ENCODE measurements at regions not wholly inside any gene's neighbourhood (a gene's known extent, or its start where the extent isn't known, plus 50 kb on each side); places are given as distances from the start of the nearest gene placed in this dataset.

DNA sequence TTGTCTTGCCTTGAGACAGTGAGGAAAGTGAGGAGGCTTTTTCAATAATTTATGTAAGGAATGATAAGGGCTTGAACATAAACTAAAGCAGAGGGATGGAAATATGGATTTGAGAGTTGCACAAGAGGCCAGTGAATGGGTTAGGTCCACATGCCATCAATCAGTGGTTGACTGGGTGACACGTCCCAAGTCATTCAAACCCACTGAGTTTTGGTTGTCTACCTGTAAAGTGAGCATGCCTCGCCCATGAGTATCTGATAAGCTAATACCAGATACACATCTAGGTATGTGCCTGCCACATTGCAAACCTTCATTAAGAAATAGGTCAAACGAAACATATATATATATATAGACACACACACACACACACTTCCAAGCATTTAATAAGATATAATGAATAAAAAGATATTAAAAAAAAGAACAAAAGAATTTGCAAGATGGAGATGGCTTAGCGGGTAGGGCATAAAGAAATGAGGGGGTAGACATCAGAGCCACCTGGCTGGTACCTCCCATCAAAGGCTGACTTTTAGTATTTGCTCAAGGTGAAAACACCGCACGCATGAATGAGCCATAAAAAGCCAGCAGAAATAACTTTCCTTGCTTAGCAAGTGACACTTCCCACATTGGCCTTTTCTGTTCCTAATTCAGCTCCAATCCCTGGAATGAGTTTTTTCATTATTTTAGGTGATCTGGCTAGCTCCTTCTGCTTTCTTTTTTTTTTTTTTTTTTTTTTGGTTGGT lies 109.1 kb upstream of the GGTLC1 start:
- DNase-seq, result no peak

DNA sequence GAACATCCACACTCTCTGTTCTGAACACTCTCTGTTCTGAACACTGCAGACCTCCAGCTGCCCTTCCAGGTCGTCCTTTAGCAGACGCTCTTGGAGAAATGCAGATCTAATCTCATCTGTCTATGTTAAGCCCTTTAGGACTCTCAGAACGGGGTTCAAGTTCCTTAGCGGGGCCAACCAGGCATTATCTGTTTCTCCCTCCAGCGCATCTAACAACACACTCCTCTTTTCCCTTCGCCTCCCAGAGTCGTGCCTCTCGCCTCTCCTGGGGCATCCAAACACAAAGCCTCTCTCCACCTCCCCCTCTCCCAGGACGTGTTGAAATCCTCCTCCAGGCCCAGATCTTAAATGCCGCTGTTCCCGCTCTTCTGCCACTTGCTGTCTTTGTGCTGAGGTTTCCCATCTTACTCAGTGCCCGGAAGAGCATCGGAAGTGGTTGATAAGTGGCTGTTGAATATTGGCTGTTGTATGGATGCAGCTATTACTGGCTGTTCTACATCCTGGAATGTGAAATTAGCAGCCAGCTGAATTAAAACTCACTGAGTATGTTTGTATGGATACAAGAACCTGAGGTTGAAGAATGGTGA lies 108.4 kb upstream of the GGTLC1 start:
- DNase-seq, result no peak

DNA sequence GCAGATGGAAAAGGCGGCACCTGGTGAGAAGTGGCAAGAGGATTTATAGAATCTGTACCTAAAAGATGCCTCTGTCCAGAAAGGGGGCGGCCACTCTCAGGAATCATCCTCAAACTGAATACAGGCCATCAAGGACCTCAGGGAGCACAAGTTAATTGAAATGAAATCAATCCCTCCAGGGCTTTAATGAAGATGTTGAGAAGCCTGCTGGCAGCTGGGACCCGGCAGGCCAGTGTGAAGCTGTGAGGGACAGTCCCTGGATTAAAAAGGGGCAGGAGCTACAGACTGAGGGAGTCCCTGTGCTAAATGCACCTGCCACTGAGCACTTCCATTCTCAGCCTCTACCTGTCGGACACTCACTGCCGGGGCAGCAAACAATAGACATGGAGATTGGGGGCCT lies 107.7 kb upstream of the GGTLC1 start:
- no peak for DNase-seq

DNA sequence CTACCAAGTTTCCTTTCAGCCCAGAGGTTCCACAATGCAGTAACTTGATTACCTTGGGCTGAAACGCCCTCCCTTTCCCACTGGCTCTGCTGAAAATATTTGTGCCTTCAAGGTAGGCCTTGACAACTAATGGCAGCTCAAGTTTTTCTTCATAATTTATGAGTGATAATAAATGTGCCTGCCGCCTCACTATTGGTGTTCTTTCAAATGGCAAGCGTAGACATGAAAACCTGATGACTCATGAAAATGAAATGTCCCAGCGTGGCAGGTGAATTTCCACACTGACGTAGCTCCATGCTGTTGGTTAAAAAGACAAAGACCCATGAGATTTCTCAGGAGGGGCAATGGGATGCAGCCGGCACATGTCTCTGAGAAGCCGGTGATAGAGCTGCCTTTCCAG lies 107.2 kb upstream of the GGTLC1 start:
- peak; percentile 10 for DNase-seq

DNA sequence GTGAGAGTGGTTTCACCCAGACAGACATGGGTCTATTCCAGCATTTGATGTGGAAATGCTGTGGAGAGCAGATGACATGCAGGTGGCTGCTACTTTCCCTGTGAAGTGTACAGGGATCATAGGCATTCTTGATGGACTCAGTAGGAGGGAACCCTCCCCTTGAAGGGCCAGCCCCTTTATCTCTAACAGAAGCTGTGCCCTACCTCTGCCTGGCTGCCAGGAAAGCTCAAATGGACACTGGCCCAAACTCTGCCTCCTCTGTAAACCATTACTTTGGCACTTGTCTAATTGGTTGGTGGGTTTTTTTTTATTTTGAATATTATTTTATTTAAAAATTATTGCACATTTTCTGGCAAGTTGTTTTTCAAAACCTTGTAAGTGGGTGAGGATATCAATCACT lies 106.7 kb upstream of the GGTLC1 start:
- no peak for DNase-seq

DNA sequence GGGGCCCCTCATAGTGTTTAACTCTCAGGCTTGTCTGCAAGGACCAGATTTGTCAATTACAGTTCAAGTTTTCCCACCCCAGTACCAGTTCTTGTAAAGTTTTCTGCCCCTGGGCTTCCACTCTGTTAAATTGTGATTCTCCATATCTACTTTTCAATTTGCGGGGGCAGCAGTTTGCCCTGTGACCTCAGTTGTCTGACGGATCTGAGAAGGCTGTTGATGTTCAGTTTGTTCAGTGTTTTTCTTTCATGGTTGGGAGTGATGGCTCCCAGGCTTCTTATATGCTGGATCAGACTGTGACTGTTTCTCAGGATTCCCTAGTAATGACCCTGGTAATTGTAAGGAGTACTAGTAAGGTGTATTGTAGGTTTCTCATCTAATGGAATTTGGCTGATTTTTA lies 101.0 kb upstream of the GGTLC1 start:
- DNase-seq, result no peak

DNA sequence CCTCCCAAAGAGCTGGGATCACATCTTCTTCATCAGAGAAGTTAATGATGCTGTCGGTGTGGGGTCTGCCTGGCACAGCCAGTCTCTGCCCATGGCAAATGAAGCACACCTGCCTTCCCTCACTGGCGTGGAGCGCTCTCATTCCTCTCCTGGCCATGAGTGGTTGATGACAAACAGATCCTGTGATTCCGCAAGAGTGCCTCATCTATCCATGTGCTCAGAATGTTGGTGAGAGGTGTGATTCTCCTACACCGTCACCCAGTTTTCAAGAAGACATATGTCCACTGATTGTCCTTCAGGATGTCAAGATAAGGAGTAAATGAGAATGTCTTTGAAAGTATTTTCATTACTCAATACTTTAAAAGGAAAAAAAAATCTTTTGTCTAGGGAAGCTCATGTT lies 97.5 kb upstream of the GGTLC1 start:
- no peak for DNase-seq

DNA sequence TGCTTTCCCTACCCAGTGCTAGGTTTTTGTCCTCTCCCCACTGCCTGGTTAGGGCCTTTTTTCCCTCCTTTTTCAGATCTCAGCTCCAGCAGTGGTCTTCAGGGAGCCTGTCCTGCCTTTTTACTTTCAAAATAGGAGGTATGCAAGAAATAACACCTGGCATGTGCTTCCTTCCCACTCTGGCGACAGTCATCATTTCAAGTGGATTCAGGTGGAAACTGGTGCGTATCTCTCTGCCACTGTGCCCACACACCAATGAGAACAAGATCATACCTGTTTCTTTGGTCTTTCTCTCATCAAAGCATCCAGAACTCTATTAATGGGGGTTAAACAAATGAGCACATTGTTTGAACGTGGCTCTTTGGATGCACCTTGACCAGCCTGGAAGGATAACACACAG lies 95.7 kb upstream of the GGTLC1 start:
- no peak for DNase-seq

DNA sequence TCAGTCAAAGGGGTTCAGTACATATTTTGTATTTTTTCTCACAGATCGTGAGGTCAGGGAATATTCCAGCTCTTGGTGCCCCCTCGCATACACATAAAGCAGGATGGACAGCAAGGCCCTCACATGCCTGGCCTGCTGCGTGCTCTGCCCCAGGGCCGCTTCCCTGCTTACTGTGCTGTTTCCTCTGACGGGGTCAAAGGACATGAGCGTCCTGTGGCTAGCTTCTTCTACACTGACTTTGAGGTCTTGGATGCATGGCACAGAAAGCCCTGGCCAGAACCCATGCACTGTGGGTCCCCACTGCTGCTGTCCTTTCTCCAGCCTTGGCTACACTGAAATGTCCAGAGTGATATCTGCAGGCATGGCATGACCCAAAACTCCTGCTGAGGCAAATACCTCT lies 92.5 kb upstream of the GGTLC1 start:
- DNase-seq, result no peak

DNA sequence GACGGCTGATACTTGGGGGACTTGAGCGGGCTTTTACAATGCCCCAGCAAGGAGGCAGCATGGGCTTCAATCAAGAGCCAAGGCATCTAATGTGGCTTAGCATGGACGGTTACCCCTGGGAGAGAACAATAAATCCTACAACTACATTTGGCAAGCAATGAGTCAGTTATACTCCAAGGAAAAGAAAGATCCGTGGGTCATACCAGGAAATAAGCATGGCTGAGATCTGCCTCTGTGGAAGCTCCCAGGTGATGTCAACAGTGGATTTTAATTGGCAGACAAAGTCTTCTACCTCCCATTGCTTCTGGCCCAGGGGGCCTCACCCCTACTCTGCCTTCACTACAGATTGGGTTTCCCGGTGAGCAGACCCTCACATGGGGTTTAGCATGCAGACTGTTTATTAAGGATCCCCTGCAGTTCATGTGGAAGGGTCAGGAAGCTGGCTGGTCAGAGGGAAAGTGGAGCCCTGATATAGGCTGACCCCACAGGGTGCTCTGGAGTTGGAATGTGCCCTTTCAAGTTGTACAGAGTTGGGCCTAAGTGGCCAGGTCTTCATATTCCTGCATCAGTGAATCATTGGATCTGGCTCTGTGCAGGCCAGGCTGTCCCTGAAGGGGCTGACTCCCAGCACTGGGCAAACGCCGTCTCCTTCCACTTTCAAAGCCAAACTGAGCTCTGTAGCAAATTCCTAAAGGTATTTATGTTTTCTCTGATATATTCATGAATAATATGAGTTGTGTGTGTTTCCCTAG lies 91.3 kb upstream of the GGTLC1 start:
- no peak for DNase-seq

DNA sequence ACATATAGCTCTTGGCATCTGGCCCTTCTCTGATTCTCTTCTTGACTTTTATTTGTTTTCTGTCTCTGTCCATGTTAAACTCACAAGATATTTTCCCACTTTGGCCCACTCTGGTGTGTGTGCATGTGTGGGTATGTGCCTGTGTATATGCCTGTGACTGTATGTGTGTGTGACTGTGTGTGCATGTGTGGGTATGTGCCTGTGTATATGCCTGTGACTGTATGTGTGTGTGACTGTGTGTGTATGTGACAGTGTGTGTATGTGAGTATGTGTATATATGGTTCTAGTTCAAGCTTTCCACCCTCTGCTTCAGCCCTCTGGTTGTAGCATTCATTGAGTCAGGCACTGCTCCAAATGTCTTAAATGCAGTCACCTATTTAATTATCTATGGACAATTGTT lies 88.6 kb upstream of the GGTLC1 start:
- no peak for DNase-seq

DNA sequence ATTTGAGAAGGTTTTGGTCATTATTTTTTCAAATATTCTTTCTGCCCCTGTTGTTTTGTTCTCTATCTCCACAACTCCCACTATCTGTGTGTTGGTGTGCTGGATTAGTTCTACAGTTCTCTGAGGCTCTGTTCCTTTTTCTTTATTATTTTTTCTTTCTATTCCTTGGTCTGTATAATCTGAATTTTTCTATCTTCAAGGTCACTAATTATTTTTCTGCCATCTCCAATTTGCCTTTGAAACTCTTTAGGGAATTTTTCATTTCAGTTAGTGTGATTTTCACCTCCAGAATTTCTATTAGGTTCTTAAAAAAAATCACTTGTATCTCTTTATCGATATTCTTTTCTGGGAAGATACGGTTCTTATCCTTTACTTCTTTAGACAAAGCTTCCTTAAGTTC lies 82.1 kb upstream of the GGTLC1 start:
- DNase-seq, result no peak

DNA sequence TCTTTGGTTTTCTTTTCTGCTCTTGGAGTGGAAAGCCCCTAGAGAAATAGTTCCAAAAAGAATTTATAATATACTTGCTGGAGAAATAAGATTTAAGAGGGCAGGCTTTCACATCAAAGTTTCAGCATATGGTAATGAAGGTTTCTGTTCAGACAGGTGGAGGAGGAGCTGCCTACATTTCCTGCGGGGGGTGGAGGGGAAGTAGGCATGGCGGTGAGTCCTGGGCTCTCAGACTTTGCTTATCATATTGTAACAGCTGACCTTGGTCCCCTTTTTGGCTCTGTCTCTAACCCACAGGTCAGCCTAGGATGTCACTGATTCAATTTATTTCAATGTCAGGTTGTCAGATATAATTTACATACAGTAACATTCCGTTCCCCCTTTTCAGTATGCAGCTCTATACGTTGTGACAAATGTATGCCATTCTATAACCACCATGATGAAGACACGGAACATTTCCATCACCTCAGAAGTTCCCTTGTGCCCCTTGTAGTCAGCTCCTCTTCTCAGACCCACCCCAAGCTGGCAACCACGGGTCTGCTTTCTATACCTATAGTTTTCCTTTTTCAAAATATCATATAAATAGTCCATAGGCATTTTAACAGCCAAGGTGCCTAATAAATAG lies 77.6 kb upstream of the GGTLC1 start:
- no peak for DNase-seq

DNA sequence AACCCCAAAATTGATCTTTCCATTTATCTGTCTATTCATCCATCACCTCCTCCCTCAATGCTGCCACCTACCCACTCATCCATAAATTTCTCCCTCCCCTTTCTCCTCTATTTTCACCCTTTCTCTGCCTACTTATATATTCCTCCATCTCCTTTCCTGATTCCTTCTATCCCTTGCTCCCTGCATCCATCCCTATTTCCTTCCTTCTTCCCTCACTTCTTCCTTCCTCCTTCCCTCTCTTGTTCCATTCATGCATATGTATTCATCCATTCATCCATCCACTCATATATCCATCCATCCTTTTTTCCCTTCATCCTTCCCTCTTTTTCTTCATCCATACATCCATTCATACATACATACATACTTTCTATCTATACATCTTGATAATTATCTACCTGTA lies 76.3 kb upstream of the GGTLC1 start:
- DNase-seq, result no peak

DNA sequence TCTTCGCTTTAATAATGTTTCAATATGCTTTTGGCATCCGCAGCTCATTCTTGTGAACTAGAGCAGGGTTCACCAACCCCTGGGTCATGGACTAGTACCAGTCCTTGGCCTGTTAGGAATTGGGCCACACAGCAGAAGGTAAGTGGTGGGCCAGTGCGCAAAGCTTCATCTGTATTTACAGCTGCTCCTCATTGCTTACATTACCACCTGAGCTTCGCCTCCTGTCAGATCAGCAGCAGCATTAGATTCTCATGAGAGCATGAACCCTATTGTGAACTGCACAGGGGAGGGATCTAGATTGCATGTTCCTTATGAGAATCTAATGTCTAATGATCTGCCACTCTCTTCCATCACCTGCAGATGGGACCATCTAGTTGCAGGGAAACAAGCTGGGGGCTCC lies 75.5 kb upstream of the GGTLC1 start:
- no peak for DNase-seq

DNA sequence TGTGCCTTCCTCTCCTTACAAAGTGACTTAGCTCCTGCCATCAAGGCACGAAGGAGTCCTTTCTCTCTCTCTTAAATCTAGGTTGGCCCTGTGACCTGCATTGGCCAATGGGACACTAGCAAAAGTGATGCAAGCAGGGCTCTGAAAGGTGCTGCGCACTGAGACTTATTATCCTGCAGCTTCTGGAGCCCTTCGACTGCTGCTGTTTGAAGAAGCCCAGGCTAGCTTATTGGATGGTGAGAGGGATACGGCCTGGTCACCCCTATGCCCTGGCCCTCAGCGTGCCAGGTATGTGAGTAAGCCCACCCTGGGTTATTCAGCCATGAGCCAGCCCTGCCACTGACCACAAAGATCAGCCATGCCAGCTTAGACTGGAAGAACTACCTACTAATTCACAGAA lies 74.5 kb upstream of the GGTLC1 start:
- DNase-seq, result no peak

DNA sequence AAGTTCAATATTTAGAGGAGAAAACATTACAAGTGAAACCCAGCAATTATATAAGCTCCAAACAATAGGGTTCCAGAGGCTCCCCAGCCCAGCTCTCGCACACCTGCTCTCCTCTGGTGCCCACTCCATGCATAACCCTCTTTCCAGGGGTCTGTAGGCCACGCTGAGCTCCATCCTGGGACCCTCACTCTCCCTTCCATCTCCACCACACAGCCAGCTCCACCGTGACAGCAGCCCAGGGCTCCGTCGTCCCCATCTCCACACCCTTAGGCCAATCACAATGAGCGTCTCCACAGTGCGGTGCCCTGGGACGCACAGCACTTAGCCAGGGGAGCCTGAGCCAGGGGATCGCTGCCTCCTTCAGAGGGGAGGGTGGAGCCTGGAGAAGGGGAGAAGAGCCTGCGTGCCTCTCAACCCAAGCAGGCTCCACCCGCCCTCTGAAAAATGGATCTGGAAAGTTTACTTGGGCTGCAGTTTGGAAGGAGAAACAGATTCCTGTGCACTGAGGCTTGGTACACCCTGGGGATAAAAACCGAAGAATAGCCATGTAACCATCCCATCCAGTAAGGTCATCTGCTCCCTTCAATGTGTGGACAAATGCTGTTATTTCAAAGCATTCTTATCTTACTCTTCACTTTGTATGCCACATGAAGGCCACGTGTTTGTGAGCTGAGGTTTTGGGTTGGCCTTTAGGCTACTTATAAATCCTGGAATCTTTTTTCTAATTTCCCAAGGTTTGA lies 72.4 kb upstream of the GGTLC1 start:
- no peak for DNase-seq

DNA sequence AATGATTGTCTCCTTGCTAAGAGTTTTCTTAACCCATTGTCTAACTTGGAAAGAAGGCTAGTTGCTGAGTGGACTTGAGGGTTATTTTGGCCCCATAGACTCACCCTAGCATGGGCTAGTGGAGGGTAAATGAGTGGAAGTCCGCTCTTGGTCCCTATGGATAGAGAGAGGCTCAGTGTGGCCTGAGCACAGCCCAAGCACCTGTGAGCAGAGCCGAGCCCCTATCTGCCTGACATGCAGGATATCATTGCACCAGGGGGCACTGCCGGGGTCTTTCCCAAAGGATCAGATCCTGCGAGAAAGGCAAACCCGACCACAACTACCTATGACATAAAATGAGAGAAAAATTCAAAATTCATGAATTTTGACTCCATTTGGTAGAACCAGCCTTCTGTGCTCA lies 70.6 kb upstream of the GGTLC1 start:
- DNase-seq, result no peak

DNA sequence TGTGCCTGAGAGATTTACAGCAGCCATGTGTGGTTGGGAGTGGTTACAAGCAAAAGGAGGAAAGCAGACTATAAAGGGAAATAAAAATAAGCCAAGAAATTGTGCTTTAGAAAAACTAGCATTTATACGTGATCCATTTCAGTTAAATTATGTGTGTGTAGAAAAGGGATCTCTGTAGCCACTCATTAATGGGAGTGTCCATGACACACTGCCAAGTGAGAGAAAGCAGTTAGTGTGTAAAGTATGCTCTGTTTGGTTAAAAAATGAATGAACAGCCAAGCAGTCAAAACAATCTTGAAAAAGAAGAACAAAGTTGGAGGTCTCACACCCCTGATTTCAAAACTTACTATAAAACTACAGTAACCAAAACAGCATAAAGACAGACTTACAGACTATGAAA lies 67.9 kb upstream of the GGTLC1 start:
- DNase-seq, result no peak

DNA sequence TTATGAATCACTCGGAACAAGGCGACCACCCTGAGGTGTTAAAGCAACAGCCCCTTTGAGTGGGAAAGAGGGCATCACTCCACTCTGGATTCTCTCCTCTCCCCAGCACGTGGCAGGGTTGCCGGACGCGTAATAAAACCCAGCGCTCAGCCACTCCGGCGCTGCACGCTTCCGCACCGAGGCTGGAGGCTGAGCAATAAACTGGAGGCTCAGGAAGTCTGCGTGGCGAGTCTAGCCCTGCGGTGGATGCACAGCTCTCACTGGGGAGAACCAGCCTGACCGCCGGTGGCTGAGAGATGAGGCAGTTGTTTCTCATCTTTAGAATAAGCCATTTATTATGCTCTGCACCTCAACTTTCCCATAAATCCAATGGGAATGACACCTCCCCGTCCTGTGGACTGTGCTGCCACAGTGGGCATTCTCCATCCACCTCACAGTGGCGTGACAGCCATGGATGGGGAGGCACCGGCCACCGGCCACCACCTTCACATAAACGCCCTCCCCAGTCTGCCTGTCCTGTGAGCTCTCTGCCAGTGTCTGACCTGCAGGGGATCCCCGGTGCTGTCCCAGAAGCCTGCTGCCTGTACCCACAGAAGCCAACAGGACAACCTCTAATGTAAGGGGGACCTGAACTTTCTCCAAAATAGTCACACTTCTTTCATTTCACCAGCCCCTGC lies 64.2 kb upstream of the GGTLC1 start:
- no peak for DNase-seq

DNA sequence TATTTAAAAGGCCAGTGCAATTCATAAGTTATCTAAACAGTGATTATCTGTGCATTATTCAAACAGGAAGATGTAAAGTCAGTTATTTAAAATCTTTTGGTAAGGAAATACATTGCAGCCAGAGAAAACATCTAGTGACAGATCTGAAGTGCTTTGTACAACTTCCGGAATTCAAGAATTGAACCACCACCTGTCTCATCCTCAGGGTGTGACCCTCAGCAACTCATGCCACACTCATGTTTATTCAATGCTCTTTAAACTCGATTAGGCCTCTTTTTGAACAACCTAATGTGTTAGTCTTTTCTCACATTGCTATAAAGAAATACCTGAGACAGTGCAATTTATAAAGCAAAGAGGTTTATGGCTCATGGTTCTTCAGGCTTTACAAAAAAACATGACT lies 62.6 kb upstream of the GGTLC1 start:
- DNase-seq, result no peak

DNA sequence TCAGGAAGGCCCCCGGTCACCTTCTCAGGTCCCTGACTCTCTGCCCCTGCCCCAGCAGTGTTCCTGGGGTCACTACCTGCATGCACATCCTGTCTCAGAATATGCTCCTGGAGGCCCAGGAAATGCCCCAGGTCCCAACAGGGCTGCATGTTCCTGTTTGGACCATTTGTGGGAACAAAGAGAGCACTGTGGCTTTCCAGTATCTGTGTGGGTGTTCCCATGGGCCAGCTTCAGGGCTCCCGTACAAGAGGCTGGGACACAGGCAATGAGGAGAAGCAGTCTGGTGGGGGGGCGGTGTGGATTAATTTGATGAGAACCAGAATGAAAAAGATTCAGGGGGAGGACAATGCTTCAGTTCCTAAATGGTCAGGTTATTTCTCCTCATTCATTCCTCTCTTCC lies 61.5 kb upstream of the GGTLC1 start:
- DNase-seq, result no peak

DNA sequence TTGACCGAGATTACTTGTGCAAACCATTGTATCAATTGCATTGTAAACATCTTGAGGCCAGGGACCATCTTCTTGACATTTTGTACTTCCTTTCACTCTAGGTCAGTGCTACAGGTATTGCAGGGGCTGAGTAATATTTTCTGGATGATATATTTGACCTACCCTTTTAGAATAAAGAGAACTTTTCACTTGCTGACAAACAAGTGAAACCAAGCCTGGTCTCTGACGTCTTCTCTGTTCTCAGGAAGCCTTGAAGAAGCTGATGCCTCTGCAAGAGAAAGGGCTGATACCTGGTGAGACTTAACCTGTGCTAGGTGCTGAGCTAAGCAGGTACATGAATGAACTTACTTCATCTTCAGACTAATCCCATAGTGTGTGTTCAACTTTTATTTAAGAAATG lies 60.5 kb upstream of the GGTLC1 start:
- no peak for DNase-seq

All from NCI-H69 (cell line).